ENCODE measurements at regions not wholly inside any gene's neighbourhood (a gene's known extent, or its start where the extent isn't known, plus 50 kb on each side); places are given as distances from the start of the nearest gene placed in this dataset.

- TF ChIP-seq CTCF (IDR thresholded peaks at IDR 0.05; ENCODE audit: low read length) = no peak
- no peak for TF ChIP-seq EZH2 (IDR thresholded peaks at IDR 0.05; ENCODE audit: borderline replicate concordance, low read length)
Measured at GRCh38 chr10:117931078-117931477, 115.7 kb downstream of the RAB11FIP2 start.

Data from OCI-LY1 (cell line).